ENCODE measurements at regions not wholly inside any gene's neighbourhood (a gene's known extent, or its start where the extent isn't known, plus 50 kb on each side); places are given as distances from the start of the nearest gene placed in this dataset.
"Not testable (repeated sequence)": the region's sequence is repeated elsewhere in the genome, so short reads cannot be mapped to it uniquely, and the experiment has no call there.

DNA sequence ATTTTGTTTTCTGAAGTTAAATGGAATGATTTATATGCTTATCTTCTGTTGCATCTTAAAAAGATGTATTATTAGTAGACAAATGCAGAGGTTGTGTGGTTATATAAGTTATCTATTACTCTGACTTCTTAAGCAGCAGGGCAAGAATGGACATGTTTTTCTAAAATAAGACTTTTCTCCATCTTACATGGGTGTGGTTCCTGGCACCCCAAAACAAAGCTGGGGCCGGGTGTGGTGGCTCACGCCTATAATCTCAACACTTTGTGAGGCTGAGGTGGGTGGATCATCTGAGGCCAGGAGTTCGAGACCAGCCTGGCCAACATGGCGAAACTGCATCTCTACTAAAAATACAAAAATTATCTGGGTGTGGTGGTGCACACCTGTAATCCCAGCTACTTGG is 77.8 kb upstream of the PSMA6 start:
- H3K27ac Mint-ChIP-seq: peak overlapping the region; percentile 60
- ATAC-seq (ENCODE audit: low read depth); DNase-seq (ENCODE audit: low spot score in 2 of 2): not testable (repeated sequence)

DNA sequence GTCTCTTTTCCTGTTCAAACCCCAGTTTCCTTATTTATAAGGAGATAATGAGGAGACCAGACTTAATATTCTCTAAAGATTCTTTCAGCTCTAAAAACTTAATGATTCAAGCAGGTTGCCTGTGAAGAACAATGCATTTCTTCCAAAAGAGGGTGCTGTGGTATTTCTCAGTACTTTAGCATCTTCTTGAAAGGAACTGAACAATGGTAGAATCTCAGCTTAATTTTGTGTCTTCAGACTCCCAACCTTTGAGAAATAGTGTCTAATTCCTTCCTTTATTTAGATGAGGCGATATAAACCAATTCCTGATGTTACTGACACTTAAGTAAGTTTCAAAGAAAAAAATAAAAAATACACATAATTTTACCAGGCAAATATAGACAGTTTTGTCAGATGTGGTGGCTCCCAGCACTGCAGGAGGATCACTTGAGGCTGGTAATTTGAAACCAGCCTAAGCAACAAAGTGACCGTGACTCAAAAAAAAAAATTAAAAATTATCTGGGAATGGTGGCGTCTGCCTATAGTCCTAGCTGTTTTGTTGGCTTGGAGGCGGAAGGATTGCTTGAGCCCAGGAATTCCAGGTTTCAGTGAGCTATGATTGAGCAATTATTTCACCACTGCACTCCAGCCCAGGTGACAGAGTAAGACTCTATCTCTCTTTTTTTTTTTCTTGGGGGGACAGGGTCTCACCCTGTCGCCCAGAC is 76.9 kb upstream of the PSMA6 start:
- no peaks in the 10 kb centered on the region for H3K4me1 Mint-ChIP-seq
- peak; percentile 45 for ATAC-seq (ENCODE audit: low read depth)
- no peaks in the 10 kb centered on the region for H3K27me3 Mint-ChIP-seq
- no peaks in the 10 kb centered on the region for H3K9me3 Mint-ChIP-seq
- no peak overlapping the region for H3K27ac Mint-ChIP-seq
- peaks cover under 1% of the 10 kb centered on the region for H3K36me3 Mint-ChIP-seq
- no peak overlapping the region for H3K4me3 Mint-ChIP-seq
- no peak for DNase-seq (ENCODE audit: low spot score in 2 of 2)

More for the DNA sequence above, 77.8 kb upstream of the PSMA6 start:
- H3K4me3 Mint-ChIP-seq, H3K4me1 Mint-ChIP-seq, H3K36me3 Mint-ChIP-seq, H3K27me3 Mint-ChIP-seq, H3K9me3 Mint-ChIP-seq: not testable (repeated sequence)

DNA sequence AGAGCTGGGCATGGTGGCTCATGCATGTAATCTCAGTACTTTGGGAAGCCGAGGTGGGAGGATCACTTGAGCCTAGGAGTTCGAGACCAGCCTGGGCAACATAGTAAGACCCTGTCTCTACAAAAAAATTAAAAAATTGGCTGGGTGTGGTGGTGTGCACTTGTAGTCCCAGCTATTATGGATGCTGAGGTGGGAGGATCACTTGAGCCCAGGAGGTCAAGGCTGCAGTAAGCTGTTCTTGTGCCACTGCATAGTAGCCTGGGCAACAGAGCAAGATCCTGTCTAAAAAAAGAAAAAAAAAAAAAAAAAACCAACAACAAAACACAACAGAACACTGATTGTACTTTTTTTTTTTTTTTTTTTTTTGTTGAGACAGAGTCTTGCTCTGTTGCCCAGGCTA is 74.0 kb upstream of the PSMA6 start:
- H3K9me3 Mint-ChIP-seq; ATAC-seq (ENCODE audit: low read depth); H3K4me1 Mint-ChIP-seq; H3K27me3 Mint-ChIP-seq; H3K27ac Mint-ChIP-seq; H3K36me3 Mint-ChIP-seq; H3K4me3 Mint-ChIP-seq; DNase-seq (ENCODE audit: low spot score in 2 of 2): not testable (repeated sequence)

DNA sequence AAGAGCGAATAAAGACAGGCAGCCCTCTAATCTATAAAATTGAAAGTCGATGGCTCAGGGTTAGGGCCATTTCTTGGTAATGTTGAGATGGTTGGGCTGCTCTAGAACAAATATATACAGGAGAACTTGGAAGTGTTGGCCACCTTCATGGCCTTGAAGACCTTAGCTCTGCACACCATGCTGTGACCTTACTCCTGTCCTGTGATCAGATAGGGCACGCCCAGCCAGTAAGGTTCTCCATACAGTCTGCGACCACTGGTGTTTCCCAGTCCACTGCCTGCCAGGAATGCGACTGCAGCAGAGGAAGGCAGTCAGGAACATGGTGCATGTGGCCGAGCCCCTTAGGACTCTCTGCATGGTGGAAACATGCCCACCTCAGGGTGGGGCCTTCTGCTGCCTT is 73.2 kb upstream of the PSMA6 start:
- H3K27ac Mint-ChIP-seq: no peak overlapping the region
- peaks cover 2% of the 10 kb centered on the region for H3K4me1 Mint-ChIP-seq
- no peak overlapping the region for H3K4me3 Mint-ChIP-seq
- H3K9me3 Mint-ChIP-seq: no peaks in the 10 kb centered on the region
- no peaks in the 10 kb centered on the region for H3K27me3 Mint-ChIP-seq
- ATAC-seq (ENCODE audit: low read depth) (no peak), DNase-seq (ENCODE audit: low spot score in 2 of 2) (no peak)
- peaks cover 7% of the 10 kb centered on the region for H3K36me3 Mint-ChIP-seq

DNA sequence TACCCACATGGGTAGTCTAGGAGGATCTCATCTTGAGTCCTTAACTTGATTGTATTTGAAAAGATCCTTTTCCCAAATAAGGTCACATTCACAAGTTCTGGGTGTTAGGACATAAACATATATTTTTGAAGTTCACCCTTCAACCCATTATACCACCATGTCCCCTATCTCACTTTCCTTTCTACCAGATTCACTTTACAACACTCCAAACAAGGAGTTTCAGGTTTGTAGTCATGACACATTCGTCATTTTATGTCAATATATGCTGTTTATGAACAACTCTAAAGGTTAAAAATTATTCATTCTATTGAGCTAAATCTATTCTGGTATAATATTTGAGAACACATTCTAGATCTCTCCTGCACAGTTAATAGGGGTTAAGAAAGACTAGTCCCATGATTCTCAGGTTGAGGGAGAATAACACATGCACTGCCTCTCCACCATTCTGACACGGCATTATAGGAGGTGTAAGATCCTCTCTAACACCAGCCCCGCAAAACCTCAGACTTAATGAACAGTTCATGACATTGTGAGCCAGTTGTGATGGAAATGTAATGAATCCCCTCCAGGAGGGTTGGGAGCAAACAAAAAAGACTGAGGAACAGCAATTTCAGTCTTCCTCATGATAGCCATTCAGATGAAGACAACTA is 72.0 kb upstream of the PSMA6 start:
- no peaks in the 10 kb centered on the region for H3K27me3 Mint-ChIP-seq
- no peak overlapping the region for H3K27ac Mint-ChIP-seq
- ATAC-seq (ENCODE audit: low read depth) (no peak), DNase-seq (ENCODE audit: low spot score in 2 of 2) (no peak)
- peaks cover 7% of the 10 kb centered on the region for H3K36me3 Mint-ChIP-seq
- no peaks in the 10 kb centered on the region for H3K9me3 Mint-ChIP-seq
- peaks cover 2% of the 10 kb centered on the region for H3K4me1 Mint-ChIP-seq
- H3K4me3 Mint-ChIP-seq: no peak overlapping the region

DNA sequence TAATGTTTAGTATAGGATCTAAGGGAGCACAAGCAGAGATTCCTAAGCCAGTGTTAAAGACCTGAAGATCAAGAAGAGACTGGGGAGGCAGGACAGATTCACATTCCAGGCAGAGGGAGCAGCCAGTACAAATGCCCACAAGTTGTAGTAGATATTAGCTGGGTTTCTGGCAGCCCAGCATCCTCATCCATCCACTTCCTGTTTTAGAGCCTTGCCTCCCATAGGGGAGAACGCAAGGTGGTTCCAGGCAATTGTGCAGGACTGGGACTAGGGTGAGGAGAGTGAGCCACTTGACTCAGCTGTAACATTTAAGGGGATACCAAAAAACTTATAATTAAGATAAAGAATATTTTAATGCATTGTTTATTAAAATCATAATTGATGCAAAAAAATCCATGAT is 71.3 kb upstream of the PSMA6 start:
- Mint-ChIP-seq H3K36me3 (peaks cover 7% of the 10 kb centered on the region), H3K27me3 (no peaks in the 10 kb centered on the region), H3K4me3 (no peak overlapping the region), H3K9me3 (no peaks in the 10 kb centered on the region), H3K4me1 (peaks cover 2% of the 10 kb centered on the region), H3K27ac (no peak overlapping the region)
- DNase-seq (ENCODE audit: low spot score in 2 of 2) (no peak), ATAC-seq (ENCODE audit: low read depth) (no peak)

DNA sequence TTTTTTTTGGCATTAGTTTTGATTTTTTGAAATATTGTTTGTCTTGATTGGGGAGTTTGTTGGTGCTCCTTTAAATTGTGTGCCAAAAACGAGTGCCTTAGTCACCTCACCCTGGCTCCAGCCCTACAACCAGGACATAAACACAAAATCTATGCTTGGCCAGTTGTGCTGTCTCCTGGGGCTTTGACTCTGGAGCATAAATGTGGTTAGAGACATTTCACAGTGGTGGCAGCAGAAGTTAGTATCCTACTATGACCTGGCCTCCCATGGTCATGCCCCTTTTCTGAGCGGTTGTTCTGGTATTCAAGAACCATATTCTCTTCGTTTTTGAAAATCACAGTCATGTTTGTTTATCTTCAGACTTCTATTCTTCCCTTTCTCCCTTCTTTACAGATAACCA is 70.7 kb upstream of the PSMA6 start:
- Mint-ChIP-seq H3K9me3 (no peaks in the 10 kb centered on the region), H3K4me1 (peaks cover 2% of the 10 kb centered on the region), H3K4me3 (no peak overlapping the region), H3K27me3 (no peaks in the 10 kb centered on the region), H3K27ac (no peak overlapping the region), H3K36me3 (peaks cover 9% of the 10 kb centered on the region)
- ATAC-seq (ENCODE audit: low read depth) (no peak), DNase-seq (ENCODE audit: low spot score in 2 of 2) (no peak)

DNA sequence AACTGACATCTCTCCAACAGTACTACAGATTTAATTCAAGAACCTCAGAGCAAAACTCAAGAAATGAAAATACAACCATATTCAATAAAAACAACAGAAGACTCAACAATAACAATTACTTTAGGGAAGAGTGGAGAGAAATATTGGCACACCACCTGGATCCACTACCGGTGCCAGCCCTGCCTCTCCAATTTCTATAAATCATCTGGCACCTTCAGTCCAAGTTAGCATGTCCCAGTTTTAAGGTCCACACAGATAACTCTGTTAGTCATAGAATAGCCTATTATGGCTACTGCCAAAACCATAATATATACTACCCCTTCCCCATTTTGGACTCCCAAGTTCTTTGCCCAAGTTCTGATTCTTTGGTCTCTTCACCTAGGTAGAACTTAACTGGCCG is 69.9 kb upstream of the PSMA6 start:
- no peak for DNase-seq (ENCODE audit: low spot score in 2 of 2)
- H3K9me3 Mint-ChIP-seq: no peaks in the 10 kb centered on the region
- no peak overlapping the region for H3K27ac Mint-ChIP-seq
- H3K36me3 Mint-ChIP-seq: peaks cover 9% of the 10 kb centered on the region
- peaks cover 2% of the 10 kb centered on the region for H3K4me1 Mint-ChIP-seq
- no peak overlapping the region for H3K4me3 Mint-ChIP-seq
- ATAC-seq (ENCODE audit: low read depth): no peak
- H3K27me3 Mint-ChIP-seq: no peaks in the 10 kb centered on the region

DNA sequence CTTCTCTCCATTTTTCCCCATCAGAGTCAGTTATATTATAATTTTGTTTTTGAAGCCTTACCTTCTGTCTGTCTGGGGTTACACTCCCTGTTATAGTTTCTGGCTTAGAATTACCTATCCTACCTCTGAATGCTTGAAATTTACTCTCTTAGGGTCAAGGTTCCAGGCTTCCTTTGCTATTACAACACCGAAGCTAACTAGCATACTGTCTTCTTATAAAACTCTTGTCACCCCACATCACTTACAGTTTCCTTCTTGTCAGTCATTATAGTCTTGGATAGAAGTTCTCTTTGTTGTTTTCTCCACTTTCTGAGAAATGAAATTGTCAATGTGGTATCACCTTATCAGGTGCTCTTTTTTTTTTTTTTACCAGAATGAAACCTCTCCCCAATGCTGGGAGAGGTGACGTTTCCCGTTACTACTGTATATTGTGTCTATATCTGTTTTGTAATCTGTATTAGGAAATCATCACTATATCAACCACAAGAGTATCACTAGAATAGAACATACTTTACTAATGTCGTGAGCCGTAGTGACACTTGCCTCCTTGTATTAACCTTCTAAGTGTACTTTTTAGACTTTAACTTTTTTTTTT is 69.2 kb upstream of the PSMA6 start:
- no peak for ATAC-seq (ENCODE audit: low read depth)
- Mint-ChIP-seq H3K27me3 (no peaks in the 10 kb centered on the region), H3K9me3 (no peaks in the 10 kb centered on the region), H3K4me1 (peaks cover 2% of the 10 kb centered on the region), H3K4me3 (no peak overlapping the region), H3K36me3 (peaks cover 9% of the 10 kb centered on the region), H3K27ac (no peak overlapping the region)
- no peak for DNase-seq (ENCODE audit: low spot score in 2 of 2)

DNA sequence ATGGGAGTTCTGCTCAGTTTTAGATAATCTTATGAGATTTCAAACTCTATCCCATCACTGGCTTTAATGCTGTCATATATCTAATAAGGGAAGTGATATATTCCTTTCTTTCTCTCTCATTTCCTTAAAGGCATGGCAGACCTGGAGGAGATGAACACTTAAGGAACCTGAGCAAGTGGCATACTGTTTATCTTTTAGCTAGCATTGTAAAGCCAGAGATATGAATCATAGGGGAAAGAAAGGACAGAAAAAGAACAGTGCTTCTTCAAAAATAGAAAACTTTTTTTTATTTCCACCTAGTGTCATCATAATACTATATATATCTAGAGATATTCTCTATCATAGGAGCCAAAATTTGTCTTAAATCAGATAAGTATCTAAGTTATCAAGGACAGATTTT is 68.3 kb upstream of the PSMA6 start:
- DNase-seq (ENCODE audit: low spot score in 2 of 2): no peak
- H3K4me3 Mint-ChIP-seq: no peak overlapping the region
- ATAC-seq (ENCODE audit: low read depth): no peak
- peaks cover 4% of the 10 kb centered on the region for H3K4me1 Mint-ChIP-seq
- no peaks in the 10 kb centered on the region for H3K9me3 Mint-ChIP-seq
- peaks cover 12% of the 10 kb centered on the region for H3K36me3 Mint-ChIP-seq
- H3K27me3 Mint-ChIP-seq: no peaks in the 10 kb centered on the region
- H3K27ac Mint-ChIP-seq: no peak overlapping the region

DNA sequence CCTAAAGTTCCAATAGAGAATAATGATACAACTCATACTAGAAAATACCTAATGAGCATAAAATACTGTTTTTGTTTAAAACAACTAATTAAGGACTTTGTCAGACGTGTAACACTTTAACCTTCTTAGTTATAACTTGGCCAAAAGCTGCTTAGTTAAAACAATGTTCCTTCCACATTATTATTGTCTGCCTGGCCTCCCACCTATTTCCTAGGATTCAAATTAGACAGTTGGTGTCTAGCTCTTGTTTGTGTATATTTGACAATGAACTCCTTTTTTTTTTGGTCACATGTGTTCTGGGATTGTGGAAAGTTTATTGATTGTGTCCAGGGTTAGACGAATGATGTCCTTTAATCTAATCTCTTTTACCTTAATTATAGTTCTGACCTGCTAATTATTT is 67.6 kb upstream of the PSMA6 start:
- no peaks in the 10 kb centered on the region for H3K9me3 Mint-ChIP-seq
- DNase-seq (ENCODE audit: low spot score in 2 of 2): no peak
- no peak for ATAC-seq (ENCODE audit: low read depth)

DNA sequence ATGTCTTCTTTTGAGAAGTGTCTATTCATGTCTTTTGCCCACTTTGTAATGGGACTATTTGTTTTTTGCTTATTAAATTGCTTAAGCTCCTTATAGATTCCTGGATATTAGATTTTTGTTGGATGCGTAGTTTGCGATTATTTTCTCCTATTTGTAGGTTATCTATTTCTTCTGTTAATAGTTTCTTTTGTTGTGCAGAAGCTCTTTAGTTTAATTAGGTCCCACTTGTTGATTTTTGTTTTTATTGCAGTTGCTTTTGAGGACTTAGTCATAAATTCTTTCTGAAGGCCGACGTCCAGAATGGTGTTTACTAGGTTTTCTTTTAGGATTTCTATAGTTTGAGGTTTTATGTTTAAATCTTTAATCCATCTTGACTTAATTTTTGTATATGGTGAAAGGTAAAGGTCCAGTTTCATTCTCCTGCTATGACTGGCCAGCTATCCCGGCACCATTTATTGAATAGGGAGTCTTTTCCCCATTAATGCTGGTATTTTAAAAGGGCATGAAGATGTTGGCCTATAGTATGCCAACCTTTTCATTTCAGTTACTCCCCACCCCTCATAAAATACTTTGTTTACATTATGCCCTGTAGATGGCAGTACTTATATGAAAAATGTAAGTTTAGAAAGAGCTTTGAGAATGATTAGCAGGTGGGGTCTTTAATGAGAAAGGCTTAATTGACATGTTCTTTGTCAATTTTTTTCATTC is 62.9 kb upstream of the PSMA6 start:
- Mint-ChIP-seq H3K4me1 (peaks cover 2% of the 10 kb centered on the region), H3K9me3 (no peaks in the 10 kb centered on the region), H3K36me3 (peaks cover 9% of the 10 kb centered on the region), H3K4me3 (no peak overlapping the region), H3K27me3 (no peaks in the 10 kb centered on the region), H3K27ac (no peak overlapping the region)
- DNase-seq (ENCODE audit: low spot score in 2 of 2): no peak
- peak; percentile 58 for ATAC-seq (ENCODE audit: low read depth)

More for the DNA sequence above, 67.6 kb upstream of the PSMA6 start:
- H3K4me3 Mint-ChIP-seq: no peak overlapping the region
- H3K36me3 Mint-ChIP-seq: peaks cover 12% of the 10 kb centered on the region
- no peaks in the 10 kb centered on the region for H3K27me3 Mint-ChIP-seq
- H3K27ac Mint-ChIP-seq: no peak overlapping the region
- peaks cover 4% of the 10 kb centered on the region for H3K4me1 Mint-ChIP-seq

DNA sequence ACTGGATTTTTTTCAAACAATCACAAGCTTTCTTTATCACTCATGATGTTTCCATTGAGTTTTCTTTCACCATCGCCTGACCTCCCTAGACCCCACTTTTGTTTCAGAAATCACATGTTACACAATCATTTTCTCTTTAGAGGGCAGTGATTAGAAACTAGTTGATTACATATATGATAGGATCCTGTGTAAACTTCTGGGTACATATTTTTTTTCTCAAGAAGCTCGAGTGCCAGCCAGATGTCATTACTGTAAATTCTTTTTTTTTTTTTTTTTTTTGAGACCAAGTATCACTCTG is 62.4 kb upstream of the PSMA6 start:
- H3K4me3 Mint-ChIP-seq: no peak overlapping the region
- H3K4me1 Mint-ChIP-seq: peaks cover 2% of the 10 kb centered on the region
- H3K27ac Mint-ChIP-seq: no peak overlapping the region
- DNase-seq (ENCODE audit: low spot score in 2 of 2) (no peak), ATAC-seq (ENCODE audit: low read depth) (no peak)
- H3K36me3 Mint-ChIP-seq: peaks cover 12% of the 10 kb centered on the region
- H3K9me3 Mint-ChIP-seq: no peaks in the 10 kb centered on the region
- no peaks in the 10 kb centered on the region for H3K27me3 Mint-ChIP-seq

DNA sequence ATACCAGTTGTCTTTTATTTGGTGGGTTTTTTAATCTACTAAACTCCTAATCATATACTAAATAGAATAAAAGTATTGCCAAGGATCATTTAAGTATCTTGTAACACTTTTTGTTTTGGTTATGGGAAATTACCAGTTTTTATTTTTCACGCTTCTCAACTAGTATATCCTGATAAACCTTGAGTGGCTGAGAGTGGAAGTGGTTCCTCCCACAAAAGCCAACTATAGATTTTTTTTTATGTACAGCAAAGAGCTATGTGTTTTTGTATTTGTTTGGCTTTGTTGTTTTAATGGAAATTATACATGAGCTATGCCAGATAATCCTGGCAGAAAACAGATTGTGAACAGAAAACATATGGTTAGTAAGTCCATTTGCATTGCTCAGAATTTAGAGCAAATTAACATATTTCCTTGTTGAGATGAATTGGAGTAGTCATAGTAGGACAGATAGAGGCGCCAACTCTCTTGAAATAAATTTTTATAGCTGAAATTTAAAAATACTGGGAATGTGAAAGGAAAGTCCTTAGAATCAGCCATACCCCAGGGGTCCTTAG is 60.9 kb upstream of the PSMA6 start:
- no peak for DNase-seq (ENCODE audit: low spot score in 2 of 2)
- H3K27ac Mint-ChIP-seq: no peak overlapping the region
- H3K27me3 Mint-ChIP-seq: no peaks in the 10 kb centered on the region
- ATAC-seq (ENCODE audit: low read depth): no peak
- H3K4me1 Mint-ChIP-seq: peaks cover 2% of the 10 kb centered on the region
- no peaks in the 10 kb centered on the region for H3K9me3 Mint-ChIP-seq
- H3K4me3 Mint-ChIP-seq: no peak overlapping the region
- peaks cover 12% of the 10 kb centered on the region for H3K36me3 Mint-ChIP-seq
